ENCODE measurements at regions not wholly inside any gene's neighbourhood (a gene's known extent, or its start where the extent isn't known, plus 50 kb on each side); places are given as distances from the start of the nearest gene placed in this dataset.
A peak's percentile ranks its signal among the peaks of the same experiment; 100 is the strongest.
"Not testable (repeated sequence)": the region's sequence is repeated elsewhere in the genome, so short reads cannot be mapped to it uniquely, and the experiment has no call there.

GRCh38 chr5:135279328-135279727 is 119.7 kb downstream of the MACROH2A1 start:
- DNase-seq (ENCODE audit: low read depth in 2 of 2): no peak

DNA sequence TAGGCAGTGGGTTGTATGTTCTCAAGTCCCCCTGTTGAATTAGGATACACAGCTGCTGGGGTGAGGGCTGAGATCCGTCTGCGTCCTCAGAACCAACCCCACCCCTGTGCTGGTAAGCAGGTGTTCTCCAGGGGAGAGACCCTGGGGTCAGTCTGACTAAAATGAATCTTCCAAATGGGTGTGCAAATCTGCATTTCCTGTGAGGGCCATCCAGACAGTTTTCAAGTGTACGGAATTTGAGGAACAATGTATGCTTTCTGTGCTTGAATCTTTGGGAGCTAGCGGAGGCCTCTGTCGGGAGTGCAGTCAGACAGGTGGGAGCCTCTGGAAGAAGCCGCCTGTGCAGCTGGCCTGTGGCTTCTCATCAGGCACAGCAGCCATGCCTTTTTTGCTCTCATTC is 122.9 kb downstream of the MACROH2A1 start:
- no peak for DNase-seq (ENCODE audit: low read depth in 2 of 2)

DNA sequence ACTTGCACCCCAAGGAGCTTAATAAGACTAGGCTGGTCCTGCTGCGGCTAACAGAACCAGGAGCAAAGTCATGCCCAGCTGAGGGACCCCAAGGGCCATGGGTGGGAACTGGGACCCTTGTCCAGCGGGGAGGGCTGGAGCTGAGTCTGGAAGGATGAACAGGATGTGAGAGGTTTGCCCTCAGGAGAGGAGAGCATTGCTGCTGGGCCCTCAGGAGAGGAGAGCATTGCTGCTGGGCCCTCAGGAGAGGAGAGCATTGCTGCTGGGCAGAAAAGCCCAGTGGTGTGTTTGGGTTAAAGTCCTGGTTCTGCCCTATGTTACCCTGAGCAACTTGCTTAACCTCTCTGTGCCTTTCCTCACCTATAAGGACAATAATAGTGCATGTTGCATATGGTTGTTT is 125.8 kb downstream of the MACROH2A1 start:
- DNase-seq (ENCODE audit: low read depth in 2 of 2): no peak

DNA sequence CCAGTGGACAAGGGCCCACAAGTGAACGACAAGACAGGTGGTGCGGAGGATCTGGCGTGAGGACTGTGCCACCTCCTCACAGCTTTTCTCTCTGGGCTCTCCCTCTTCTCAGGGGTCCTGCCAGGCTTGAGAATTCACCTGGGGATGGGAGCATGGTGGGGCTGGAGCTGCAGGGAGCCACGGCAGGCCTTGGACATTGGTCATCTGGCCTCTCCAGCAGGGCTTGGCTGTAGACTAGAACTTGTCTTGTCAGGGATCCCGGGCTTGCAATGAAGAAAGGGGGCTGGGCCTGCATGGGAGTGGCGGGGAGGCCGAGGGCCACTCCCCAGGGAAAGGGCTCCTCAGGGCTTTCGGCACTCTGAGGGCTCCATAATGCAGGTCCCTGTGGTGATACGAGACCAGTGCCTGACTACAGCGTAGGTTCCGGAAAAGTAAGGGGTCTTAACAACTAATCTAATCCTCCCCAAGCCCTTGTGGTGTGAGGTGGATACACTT is 126.7 kb downstream of the MACROH2A1 start:
- DNase-seq (ENCODE audit: low read depth in 2 of 2): no peak

- peak; percentile 11 to 54 for DNase-seq (ENCODE audit: low read depth in 2 of 2)
Observed at GRCh38 chr5:135271533-135272310, 127.3 kb downstream of the MACROH2A1 start.

DNA sequence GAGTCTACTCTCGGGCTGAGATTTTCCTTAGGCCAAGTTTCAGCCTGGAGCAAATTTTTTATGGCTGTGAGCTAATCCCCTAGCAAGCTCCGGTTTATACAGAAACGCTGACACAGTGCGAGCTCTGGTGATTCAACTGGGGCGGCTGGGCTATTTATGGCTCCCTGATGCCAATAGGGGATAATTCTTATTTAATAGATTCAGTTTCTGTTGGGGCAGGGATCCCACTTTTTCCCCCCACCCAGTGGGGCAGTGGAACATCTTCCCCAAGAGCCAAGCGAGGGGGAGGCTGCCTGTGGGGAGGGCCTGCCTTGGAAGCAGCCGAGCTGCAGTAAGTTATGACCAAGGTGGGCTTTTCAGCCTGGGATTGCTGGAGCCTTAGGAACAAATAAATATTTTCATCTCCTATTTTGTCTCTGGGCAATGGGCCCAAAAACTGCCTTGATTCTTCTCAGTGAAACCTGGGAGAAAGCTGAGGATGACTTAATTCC is 129.1 kb downstream of the MACROH2A1 start:
- DNase-seq (ENCODE audit: low read depth in 2 of 2): peak in 1 of 2 donors; percentile 73

DNA sequence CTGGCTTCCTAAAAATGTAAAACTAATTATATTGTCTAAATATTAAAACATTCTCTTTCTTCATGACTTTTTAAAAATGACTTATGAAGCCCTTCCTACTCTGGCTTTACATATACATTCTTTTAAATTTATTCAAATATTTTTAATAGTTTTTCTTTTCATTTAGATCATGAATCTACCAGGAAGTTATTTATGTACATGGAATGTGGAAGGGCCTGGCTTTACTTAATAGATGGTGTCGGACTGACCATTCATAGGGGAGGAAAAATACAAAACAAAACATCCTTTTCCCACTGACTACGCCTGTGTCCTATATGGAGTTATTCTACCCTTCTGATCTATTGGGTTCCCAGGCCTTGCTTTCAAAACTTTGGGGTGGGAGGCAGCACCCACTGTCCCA is 129.8 kb downstream of the MACROH2A1 start:
- peak; percentile 42 to 77 for DNase-seq (ENCODE audit: low read depth in 2 of 2)

DNA sequence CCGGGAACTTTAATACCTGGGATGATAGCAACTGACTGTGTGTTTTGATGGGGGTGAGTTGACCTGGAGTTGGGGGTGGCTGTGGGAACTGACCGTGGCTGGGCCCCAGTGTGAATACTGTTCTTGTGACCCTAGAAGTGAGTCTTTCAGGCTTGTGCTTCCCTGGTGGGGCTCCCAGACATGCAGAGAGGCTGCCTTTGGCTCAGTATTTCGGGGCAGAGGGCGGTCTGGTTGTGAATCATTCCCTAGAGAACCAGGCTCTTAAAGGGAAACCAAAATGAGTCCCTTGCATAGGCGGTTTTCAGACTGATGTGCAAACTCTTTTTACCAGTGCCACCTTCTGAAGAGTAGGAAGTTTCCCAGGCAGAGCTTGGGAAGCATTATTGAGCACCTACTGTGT is 132.1 kb downstream of the MACROH2A1 start:
- DNase-seq (ENCODE audit: low read depth in 2 of 2): no peak

- DNase-seq (ENCODE audit: low read depth in 2 of 2): peak in 1 of 2 donors; percentile 66
Observed at GRCh38 chr5:135266303-135266635, 132.8 kb downstream of the MACROH2A1 start.

DNA sequence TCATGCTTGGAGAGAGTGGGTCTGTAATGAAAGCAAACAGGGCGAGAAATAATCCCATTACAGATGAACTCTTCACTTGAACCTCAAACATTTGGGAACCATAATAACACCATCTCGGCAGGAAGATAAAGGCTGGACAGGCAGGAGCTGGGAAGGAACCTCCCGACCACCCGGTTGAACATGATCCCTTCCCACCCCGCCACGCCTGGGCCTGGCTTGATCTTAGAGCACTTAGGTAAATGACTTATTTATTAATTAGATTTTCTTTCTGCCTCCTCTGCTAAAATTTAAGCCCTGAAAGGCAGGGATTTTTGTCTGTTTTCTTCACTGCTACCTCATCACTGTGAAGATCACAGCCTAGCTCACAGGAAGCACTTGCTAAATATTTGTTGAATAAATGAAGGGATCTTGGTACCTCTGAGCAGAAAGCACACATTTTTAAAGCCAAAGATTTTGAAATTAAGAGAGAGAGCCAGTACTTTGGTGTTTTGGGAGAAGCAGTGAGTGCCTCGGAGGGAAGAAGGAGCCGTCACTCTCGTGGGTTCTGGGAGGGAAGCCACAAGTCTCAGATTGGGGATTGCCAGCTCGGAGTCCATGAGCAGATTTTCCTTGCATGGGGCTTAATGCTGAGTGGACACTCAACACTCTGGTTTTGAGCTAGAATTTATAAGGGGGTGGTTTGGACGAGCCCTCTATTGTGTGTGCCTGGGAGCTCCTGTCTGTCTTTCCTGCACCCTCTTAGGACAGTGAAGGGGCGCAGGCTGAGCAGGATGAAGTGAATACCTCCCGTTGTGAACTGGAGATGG is 133.3 kb downstream of the MACROH2A1 start:
- no peak for DNase-seq (ENCODE audit: low read depth in 2 of 2)

- peak in 1 of 2 donors; percentile 72 for DNase-seq (ENCODE audit: low read depth in 2 of 2)
Observed at GRCh38 chr5:135264451-135265440, 134.3 kb downstream of the MACROH2A1 start.

DNA sequence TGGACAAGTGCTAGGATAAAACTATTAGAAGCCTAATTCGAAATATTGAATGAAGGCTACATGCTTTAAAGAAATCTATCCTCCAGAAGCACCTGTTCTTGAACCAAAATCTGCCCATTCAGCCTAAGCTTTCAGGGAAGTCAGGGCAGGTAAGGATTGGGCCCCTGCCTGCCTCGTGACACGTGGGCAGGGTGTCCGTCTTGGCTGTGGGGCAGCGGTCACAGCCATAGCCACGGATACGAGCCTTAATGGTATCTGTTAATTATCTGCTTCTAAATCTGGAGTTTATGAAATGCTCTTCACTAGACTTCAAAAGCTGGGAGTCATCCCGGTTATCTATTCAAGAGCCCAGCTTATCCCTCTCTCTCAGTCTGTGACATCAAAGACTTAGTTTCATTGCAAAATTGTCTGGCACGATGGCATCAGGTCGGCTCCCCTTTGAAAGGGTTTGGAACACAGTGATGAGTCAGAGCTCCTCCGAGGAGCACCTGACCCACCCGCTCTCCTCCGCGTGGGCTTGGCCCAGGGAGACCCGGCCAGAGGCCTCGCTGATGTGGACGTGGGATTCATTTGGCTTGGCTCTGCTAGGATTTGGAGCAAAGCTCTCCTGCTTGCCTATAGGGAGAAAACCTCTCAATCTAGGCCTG is 135.9 kb downstream of the MACROH2A1 start:
- DNase-seq (ENCODE audit: low read depth in 2 of 2): no peak

DNA sequence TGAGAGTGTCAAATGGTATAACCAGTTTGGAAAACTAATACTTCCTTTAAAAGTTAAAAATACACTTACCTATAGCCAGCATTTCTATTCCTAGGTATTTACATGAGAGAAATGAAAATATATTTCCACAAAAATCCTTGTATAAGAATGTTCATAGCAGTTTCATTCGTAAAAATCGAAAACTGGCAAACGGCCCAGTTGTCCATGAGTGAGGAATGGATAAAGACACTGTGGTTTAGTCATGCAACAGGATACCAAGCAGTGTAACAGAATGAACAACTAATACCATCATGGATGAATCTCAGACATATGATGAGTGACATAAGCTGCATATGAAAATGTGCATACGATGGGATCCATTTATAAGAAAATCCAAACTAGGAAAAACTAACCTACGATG is 136.7 kb downstream of the MACROH2A1 start:
- DNase-seq (ENCODE audit: low read depth in 2 of 2): no peak

GRCh38 chr5:135260108-135260507 is 138.9 kb downstream of the MACROH2A1 start:
- not testable (repeated sequence) for DNase-seq (ENCODE audit: low read depth in 2 of 2)

- DNase-seq (ENCODE audit: low read depth in 2 of 2): no peak
Observed at GRCh38 chr5:135255461-135256178, 143.4 kb downstream of the MACROH2A1 start.

DNA sequence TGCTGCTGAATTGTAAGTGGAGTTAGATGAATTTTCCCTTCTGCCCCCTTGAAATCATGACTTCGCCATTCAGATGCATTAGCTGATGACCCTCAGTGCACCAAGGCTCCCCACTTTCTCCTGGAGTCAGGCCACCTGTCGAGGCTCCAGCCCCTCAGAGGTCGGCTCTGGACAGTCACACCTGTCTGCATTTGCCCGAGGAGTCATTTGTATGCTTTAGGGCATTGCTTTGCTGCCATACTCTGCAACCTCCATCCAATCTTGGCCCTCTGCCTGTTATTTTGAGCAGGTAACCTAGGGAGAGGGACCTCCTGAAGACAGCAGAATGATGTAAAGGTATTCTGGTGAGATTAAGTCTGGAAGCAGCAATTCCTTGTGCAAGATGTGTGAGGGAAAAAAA is 144.8 kb downstream of the MACROH2A1 start:
- DNase-seq (ENCODE audit: low read depth in 2 of 2): no peak

DNA sequence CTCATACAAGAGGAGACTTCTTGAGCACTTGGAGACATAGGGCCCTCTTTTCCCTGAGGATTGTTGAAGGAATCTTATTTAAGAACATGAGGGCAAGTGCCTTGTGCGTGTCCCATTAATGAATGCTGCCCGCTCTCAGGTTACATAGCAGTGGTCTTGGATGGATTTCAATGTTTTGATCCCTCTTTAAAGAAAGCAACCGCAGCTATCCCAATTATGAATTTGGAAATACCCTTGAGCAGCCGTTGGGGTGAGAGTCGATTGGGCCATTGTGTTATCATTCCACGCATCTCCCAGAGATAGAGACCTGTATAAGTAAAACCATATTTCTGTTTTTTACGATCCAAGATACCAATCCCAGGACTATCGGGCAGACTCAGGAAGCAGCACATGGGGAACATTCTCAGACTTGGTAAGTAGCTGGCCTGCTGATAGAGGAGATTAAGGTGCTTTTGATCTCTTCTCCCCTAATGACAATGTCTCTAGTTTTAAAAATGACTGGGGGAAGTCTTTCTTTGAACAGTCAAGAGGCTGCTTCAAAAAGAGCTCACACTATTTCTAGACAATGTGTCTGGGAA is 145.3 kb downstream of the MACROH2A1 start:
- no peak for DNase-seq (ENCODE audit: low read depth in 2 of 2)

- DNase-seq (ENCODE audit: low read depth in 2 of 2): no peak
Observed at GRCh38 chr5:135251093-135251492, 147.9 kb downstream of the MACROH2A1 start.

- no peak for DNase-seq (ENCODE audit: low read depth in 2 of 2)
Observed at GRCh38 chr5:135250671-135251070, 148.4 kb downstream of the MACROH2A1 start.

DNA sequence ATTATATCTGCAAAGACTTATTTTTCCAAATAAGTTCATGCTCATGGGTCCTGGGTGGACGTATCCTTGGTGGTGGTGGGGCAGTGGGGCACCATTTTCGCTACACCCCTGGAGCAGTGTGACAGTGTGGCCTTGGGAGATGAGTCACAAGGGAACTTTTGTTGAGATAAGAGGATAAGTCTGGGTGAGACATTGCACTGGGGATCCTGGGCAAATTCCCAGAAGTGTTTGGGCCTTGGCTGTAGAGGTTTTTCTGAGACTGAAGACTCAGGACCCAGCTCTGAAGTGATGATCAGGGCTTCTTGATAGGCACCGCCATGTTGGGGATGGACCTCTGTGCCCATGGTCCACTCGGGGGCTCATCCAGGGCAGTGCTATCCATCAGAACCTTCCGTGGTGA is 149.4 kb downstream of the MACROH2A1 start:
- no peak for DNase-seq (ENCODE audit: low read depth in 2 of 2)

Data from lung microvascular endothelial cell (primary cell).